Tibial artery (tissue), 4 donors: ENCODE measurements at regions not wholly inside any gene's neighbourhood (a gene's known extent, or its start where the extent isn't known, plus 50 kb on each side); places are given as distances from the start of the nearest gene placed in this dataset.

ENCODE experiments used
- DNase-seq, 2 donors: peaks; one replicate each; pipeline ENCODE4 v3.0.0-alpha.2; 2019
- H3K27ac ChIP-seq, 2 donors: fragments of 200-600 bp; sonication (generic) in 1 of 2; 1 replicate in 1 of 2; 2 replicates in 1 of 2; pipeline ENCODE4 v1.5.1; 2018 to 2019; ENCODE audit warnings: mild to moderate bottlenecking in 1 of 2
- H3K27me3 ChIP-seq, 2 donors: fragments of 200-600 bp; sonication (generic) in 1 of 2; one replicate each; pipeline versions ENCODE4 v1.5.1 to v1.6.0; 2016 to 2019
- H3K36me3 ChIP-seq, 3 donors: fragments of 200-600 bp; sonication (generic) in 2 of 3; one replicate each; pipeline ENCODE4 v1.5.1; 2016 to 2019; ENCODE audit warnings: mild to moderate bottlenecking in 2 of 3
- H3K4me1 ChIP-seq, 4 donors: fragments of 200-600 bp; sonication (generic) in 2 of 4; 1 replicate in 3 of 4; 2 replicates in 1 of 4; pipeline ENCODE4 v1.5.1; 2016 to 2019
- H3K4me3 ChIP-seq, 2 donors: fragments of 200-600 bp; sonication (generic) in 1 of 2; 1 replicate in 1 of 2; 2 replicates in 1 of 2; pipeline ENCODE4 v1.5.1; 2018 to 2019; ENCODE audit warnings: mild to moderate bottlenecking in 2 of 2
- H3K9me3 ChIP-seq, 3 donors: fragments of 200-600 bp; sonication (generic) in 1 of 3; one replicate each; pipeline ENCODE4 v1.5.1; 2016 to 2019
- intact Hi-C: fragments of 100-400 bp; cut with DNase I; formaldehyde crosslinking; loops from one replicate; pipeline ENCODE4 v1.15.0; 2023; ENCODE audit warnings: low total_unique reads
- TF ChIP-seq, protein P1 (sequence below), 2 experiments: fragments of 200-600 bp in 1 of 2; fragments of 450-650 bp in 1 of 2; IDR thresholded peaks; one replicate each; pipeline ENCODE4 v1.5.1; 2017 to 2019; ENCODE audit warnings: antibody characterized with exemption in 2 of 2, mild to moderate bottlenecking in 1 of 2, moderate library complexity in 1 of 2

DNA sequence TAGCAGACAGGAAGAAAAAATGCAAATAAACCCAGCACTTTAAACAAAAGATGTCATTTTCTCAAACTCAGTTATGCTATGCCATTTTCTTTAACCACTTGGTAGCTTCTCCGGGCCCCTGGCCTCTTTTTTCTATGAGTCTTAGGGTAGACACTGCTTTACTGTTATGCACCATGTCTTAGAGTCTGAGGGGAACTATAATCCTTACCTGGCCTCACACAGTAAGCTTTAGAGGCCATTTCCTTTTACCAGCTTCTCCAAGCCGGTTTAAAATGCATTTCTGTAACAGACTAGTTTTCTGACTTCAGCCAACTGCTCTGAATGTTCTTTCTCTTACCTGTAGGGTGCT lies 73.7 kb upstream of the EDEM3 start:
- no peak for DNase-seq
- Histone ChIP-seq H3K27me3 (no peaks in the 10 kb centered on the region), H3K4me3 (no peak overlapping the region), H3K27ac (peak overlapping the region; percentile 73 to 81), H3K36me3 (peaks cover 3 to 8% (median 8%) of the 10 kb centered on the region in 3 donors), H3K4me1 (peaks cover 0 to 74% (median 48%) of the 10 kb centered on the region in 4 donors), H3K9me3 (no peaks in the 10 kb centered on the region)
- TF ChIP-seq, protein P1, sequence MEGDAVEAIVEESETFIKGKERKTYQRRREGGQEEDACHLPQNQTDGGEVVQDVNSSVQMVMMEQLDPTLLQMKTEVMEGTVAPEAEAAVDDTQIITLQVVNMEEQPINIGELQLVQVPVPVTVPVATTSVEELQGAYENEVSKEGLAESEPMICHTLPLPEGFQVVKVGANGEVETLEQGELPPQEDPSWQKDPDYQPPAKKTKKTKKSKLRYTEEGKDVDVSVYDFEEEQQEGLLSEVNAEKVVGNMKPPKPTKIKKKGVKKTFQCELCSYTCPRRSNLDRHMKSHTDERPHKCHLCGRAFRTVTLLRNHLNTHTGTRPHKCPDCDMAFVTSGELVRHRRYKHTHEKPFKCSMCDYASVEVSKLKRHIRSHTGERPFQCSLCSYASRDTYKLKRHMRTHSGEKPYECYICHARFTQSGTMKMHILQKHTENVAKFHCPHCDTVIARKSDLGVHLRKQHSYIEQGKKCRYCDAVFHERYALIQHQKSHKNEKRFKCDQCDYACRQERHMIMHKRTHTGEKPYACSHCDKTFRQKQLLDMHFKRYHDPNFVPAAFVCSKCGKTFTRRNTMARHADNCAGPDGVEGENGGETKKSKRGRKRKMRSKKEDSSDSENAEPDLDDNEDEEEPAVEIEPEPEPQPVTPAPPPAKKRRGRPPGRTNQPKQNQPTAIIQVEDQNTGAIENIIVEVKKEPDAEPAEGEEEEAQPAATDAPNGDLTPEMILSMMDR (IDR thresholded peaks at IDR 0.05): no peak
- intact Hi-C loops: loop anchor here (5.0 to 10.0 kb wide), 2 partner anchors 56 to 144 kb away; partner anchors contain the start of gene NIBAN1

DNA sequence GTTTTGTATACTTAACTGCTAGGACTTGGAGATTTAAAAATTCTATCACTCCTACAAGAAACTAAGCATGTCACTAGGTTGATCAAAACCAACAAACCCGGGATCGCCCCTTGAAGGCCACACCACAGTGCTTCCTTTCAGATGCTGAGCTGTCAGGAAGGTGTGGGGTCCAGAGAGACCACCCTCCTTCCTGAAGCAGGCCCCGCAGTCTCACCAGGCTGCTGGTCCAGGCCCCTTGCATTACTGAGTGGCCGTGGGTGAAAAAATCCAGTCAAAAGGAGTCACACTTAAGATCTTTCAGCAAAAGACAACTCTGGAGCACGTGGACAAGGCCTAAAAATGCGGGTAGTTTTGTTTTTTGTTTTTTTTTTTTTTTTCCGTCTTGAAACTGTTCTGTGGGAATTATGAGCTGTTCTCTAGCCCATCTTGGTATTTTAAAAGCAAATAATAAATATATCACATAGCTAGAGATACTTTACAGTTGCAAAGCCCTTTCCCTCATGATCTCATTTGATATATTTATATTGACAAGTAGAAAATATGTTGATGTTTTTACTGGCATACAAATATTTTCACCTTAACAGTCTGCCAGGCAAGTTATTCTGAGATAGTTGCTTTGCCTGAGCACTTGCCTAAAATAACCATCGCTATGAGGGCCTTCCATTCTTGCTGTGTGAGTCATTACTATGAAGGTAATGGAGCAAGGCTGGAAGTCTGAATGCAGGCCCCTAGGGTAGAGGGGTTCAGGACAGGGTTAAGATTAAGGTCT lies 73.1 kb upstream of the EDEM3 start:
- peak overlapping the region; percentile 73 to 81 for H3K27ac ChIP-seq
- H3K36me3 ChIP-seq: peaks cover 8 to 14% (median 12%) of the 10 kb centered on the region in 3 donors
- no peaks in the 10 kb centered on the region for H3K27me3 ChIP-seq
- H3K4me1 ChIP-seq: peaks cover 0 to 80% (median 54%) of the 10 kb centered on the region in 4 donors
- no peak overlapping the region for H3K4me3 ChIP-seq
- H3K9me3 ChIP-seq: no peaks in the 10 kb centered on the region
- intact Hi-C loops: loop anchor here (5.0 to 10.0 kb wide), 2 partner anchors 57 to 145 kb away; partner anchors contain the start of gene NIBAN1
- TF ChIP-seq, protein P1 (IDR thresholded peaks at IDR 0.05): no peak
- DNase-seq: no peak

DNA sequence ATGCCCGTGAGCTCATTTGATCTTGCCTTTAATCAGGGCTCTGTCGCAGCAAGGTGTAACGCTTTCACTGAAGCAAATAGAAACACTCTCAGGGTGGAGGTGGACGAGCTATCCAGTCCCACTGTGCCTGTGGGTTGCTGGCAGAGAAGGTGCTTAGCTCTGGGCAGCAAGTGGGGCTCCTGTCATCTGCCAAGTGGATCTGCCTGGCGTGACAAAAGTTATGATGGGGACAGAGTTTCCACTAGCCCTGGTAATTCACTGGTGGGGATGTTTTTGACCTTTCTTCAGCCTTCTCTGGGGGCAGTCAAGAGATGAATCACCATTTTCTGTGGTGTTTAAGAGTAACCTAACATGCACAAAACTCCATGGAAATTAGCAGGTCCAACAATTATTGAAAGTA lies 71.3 kb upstream of the EDEM3 start:
- no peaks in the 10 kb centered on the region for H3K9me3 ChIP-seq
- H3K36me3 ChIP-seq: peaks cover 19 to 24% (median 22%) of the 10 kb centered on the region in 3 donors
- DNase-seq: no peak
- no peaks in the 10 kb centered on the region for H3K27me3 ChIP-seq
- TF ChIP-seq, protein P1 (IDR thresholded peaks at IDR 0.05): no peak
- H3K4me1 ChIP-seq: peaks cover 0 to 87% (median 59%) of the 10 kb centered on the region in 4 donors
- no peak overlapping the region for H3K4me3 ChIP-seq
- peak overlapping the region; percentile 73 to 81 for H3K27ac ChIP-seq
- intact Hi-C loops: loop anchor here (5.0 to 10.0 kb wide), 2 partner anchors 59 to 146 kb away; partner anchors contain the start of gene NIBAN1

DNA sequence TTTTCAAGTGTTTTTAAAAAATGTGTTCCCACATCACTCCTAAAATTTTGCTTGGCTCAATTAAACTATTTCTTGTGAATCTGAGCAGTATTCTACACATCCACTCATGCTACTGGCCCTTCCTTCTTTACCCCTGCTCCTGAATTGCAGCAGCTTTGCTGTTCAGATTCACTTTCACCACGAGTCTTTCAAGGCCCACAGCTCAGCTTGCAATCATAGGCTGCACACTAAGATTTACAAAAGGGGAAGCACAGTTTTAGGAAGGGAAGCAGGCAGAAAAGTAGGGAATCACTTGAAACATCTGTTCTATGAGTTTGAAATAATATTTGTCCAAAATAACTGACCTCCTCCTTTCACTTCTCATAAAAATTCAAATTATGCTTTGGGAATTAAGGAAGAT lies 70.9 kb upstream of the EDEM3 start:
- intact Hi-C loops: loop anchor here (5.0 to 10.0 kb wide), 2 partner anchors 59 to 147 kb away; partner anchors contain the start of gene NIBAN1
- TF ChIP-seq, protein P1 (IDR thresholded peaks at IDR 0.05): no peak
- no peak for DNase-seq
- Histone ChIP-seq H3K9me3 (no peaks in the 10 kb centered on the region), H3K4me3 (no peak overlapping the region), H3K27ac (peak overlapping the region; percentile 73 to 81), H3K27me3 (no peaks in the 10 kb centered on the region), H3K4me1 (peaks cover 0 to 85% (median 59%) of the 10 kb centered on the region in 4 donors), H3K36me3 (peaks cover 19 to 28% (median 26%) of the 10 kb centered on the region in 3 donors)

DNA sequence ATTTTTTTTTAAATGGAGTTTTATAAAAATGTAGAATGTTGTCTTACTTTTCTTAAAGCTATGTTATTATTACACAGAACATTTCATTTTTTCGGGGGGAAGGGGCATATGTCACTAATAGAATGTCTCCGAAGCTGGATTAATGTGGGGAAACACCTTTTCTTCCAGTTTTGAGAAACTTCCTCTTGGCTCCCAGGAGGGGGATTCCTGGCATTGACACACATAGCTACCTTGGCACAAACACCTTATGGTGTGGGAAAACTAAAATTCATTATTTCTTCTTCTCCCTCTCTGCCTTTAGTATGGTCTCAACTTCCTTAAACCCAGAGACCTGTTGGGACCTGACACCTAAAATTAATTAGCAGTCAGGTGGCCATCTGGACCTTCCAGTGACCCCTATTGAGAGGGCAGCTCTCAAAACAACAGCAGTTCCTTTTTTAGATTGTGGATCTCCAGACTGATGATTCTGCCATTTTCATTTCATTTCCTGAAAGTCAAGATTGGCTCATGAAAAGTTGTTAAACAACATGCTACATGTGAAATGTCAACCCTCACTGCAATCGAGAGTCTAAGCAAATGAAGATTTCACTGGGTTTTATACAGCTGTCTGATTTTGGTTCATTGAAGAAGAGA lies 70.1 kb upstream of the EDEM3 start:
- no peak for DNase-seq
- H3K27me3 ChIP-seq: no peaks in the 10 kb centered on the region
- intact Hi-C loops: loop anchor here (5.0 to 10.0 kb wide), 2 partner anchors 60 to 147 kb away; partner anchors contain the start of gene NIBAN1
- H3K36me3 ChIP-seq: peaks cover 25 to 33% (median 30%) of the 10 kb centered on the region in 3 donors
- no peaks in the 10 kb centered on the region for H3K9me3 ChIP-seq
- no peak overlapping the region for H3K4me3 ChIP-seq
- H3K27ac ChIP-seq: peak overlapping the region in 1 of 2 donors; percentile 81
- TF ChIP-seq, protein P1 (IDR thresholded peaks at IDR 0.05): no peak
- peaks cover 0 to 78% (median 59%) of the 10 kb centered on the region in 4 donors for H3K4me1 ChIP-seq
